HEK293 (cell line): ENCODE measurements at regions not wholly inside any gene's neighbourhood (a gene's known extent, or its start where the extent isn't known, plus 50 kb on each side); places are given as distances from the start of the nearest gene placed in this dataset.

ENCODE experiments used
- CTCF ChIA-PET: fragments of 350-600 bp; formaldehyde crosslinking; extraction: SDS; loops from one replicate; lab custom pipeline; 2021; ENCODE audit warnings: antibody characterized with exemption; lab: Yijun Ruan, JAX
- POLR2A ChIA-PET: fragments of 300-600 bp; formaldehyde crosslinking; extraction: SDS; loops from one replicate; lab custom pipeline; 2020; ENCODE audit warnings: antibody characterized with exemption, inconsistent platforms; lab: Yijun Ruan, JAX
- H3K27ac ChIP-seq: fragments of 200-500 bp; sonication (Bioruptor generic); 2 replicates; pipeline ENCODE4 v1.5.1; 2014; ENCODE audit warnings: low read depth, low read length, control low read depth, inconsistent platforms; ENCODE audit errors: extremely low read depth
- H3K36me3 ChIP-seq, 2 experiments: fragments of 200-500 bp in 1 of 2; sonication (Bioruptor generic) in 1 of 2; 1 replicate in 1 of 2; 2 replicates in 1 of 2; pipeline ENCODE4 v1.5.1; 2014 to 2017; ENCODE audit warnings: inconsistent platforms in 2 of 2, low read length in 2 of 2; ENCODE audit not compliant: control insufficient read depth in 2 of 2, insufficient read depth in 1 of 2
- H3K4me1 ChIP-seq: fragments of 200-500 bp; sonication (Bioruptor generic); 2 replicates; pipeline ENCODE4 v1.5.1; 2014; ENCODE audit warnings: mild to moderate bottlenecking, low read length, inconsistent platforms; ENCODE audit not compliant: control insufficient read depth, insufficient read depth
- H3K4me3 ChIP-seq: 2 replicates; pipeline ENCODE4 v1.5.1; 2011; ENCODE audit warnings: low read depth, mild to moderate bottlenecking, control low read depth, low read length, moderate library complexity
- H3K9me3 ChIP-seq: fragments of 200-500 bp; sonication (Bioruptor generic); 2 replicates; pipeline ENCODE4 v1.5.1; 2014; ENCODE audit warnings: low read depth, low read length, inconsistent platforms; ENCODE audit not compliant: control insufficient read depth, insufficient read depth
- GLI4 ChIP-seq: fragments of 450-650 bp; formaldehyde crosslinking; IDR thresholded peaks from 2 replicates; pipeline ENCODE4 v1.5.1; 2016; ENCODE audit warnings: missing biosample characterization, missing genetic modification characterization
- HOXC10 ChIP-seq: sonication (generic); formaldehyde crosslinking; IDR thresholded peaks from 2 replicates; pipeline ENCODE4 v1.8.1; 2023; ENCODE audit warnings: mild to moderate bottlenecking, missing genetic modification reagents
- MEIS1 ChIP-seq: sonication (generic); formaldehyde crosslinking; IDR thresholded peaks from 2 replicates; pipeline ENCODE4 v1.8.1; 2022; ENCODE audit warnings: missing genetic modification reagents, mild to moderate bottlenecking, borderline replicate concordance
- SETDB1 ChIP-seq: IDR thresholded peaks from one replicate; pipeline ENCODE4 v1.6.1; 2017; ENCODE audit warnings: mild to moderate bottlenecking, low read length, moderate library complexity, mixed read lengths; ENCODE audit not compliant: insufficient read length
- ZNF133 ChIP-seq: fragments of 450-650 bp; formaldehyde crosslinking; IDR thresholded peaks from 2 replicates; pipeline ENCODE4 v1.5.1; 2016; ENCODE audit warnings: missing biosample characterization, missing genetic modification characterization
- ZNF155 ChIP-seq: fragments of 450-650 bp; formaldehyde crosslinking; IDR thresholded peaks from 2 replicates; pipeline ENCODE4 v1.5.1; 2016; ENCODE audit warnings: missing biosample characterization, missing genetic modification characterization
- ZNF16 ChIP-seq: fragments of 450-650 bp; formaldehyde crosslinking; IDR thresholded peaks from 2 replicates; pipeline ENCODE4 v1.5.1; 2016; ENCODE audit warnings: low read depth, missing biosample characterization, missing genetic modification characterization
- ZNF239 ChIP-seq: fragments of 450-650 bp; formaldehyde crosslinking; IDR thresholded peaks from 2 replicates; pipeline ENCODE4 v1.5.1; 2016; ENCODE audit warnings: missing biosample characterization, missing genetic modification characterization
- ZNF302 ChIP-seq: fragments of 450-650 bp; formaldehyde crosslinking; IDR thresholded peaks from 2 replicates; pipeline ENCODE4 v1.5.1; 2016; ENCODE audit warnings: missing biosample characterization, missing genetic modification characterization, low read depth
- ZNF585B ChIP-seq: fragments of 450-650 bp; formaldehyde crosslinking; IDR thresholded peaks from 2 replicates; pipeline ENCODE4 v1.5.1; 2016; ENCODE audit warnings: missing biosample characterization, missing genetic modification characterization
- ZNF629 ChIP-seq: fragments of 450-650 bp; formaldehyde crosslinking; IDR thresholded peaks from 2 replicates; pipeline ENCODE4 v1.5.1; 2017; ENCODE audit warnings: missing biosample characterization, missing genetic modification characterization
- ZNF645 ChIP-seq: fragments of 450-650 bp; formaldehyde crosslinking; IDR thresholded peaks from 2 replicates; pipeline ENCODE4; 2016; ENCODE audit warnings: missing biosample characterization, missing genetic modification characterization
- ZNF654 ChIP-seq: fragments of 450-650 bp; formaldehyde crosslinking; IDR thresholded peaks from 2 replicates; pipeline ENCODE4 v1.5.1; 2016; ENCODE audit warnings: low read depth, missing biosample characterization, missing genetic modification characterization
- ZNF677 ChIP-seq: fragments of 450-650 bp; IDR thresholded peaks from 2 replicates; pipeline ENCODE4 v1.5.0; 2018; ENCODE audit warnings: missing biosample characterization, mild to moderate bottlenecking, missing genetic modification characterization, moderate library complexity
- ZNF785 ChIP-seq: fragments of 450-650 bp; formaldehyde crosslinking; IDR thresholded peaks from 2 replicates; pipeline ENCODE4 v1.5.1; 2016; ENCODE audit warnings: missing biosample characterization, missing genetic modification characterization
- TF ChIP-seq, protein P1 (sequence below): fragments of 450-650 bp; IDR thresholded peaks from 2 replicates; pipeline ENCODE4 v1.5.1; 2018; ENCODE audit warnings: missing biosample characterization, mild to moderate bottlenecking, missing genetic modification characterization
- TF ChIP-seq, protein P2 (sequence below): fragments of 450-650 bp; formaldehyde crosslinking; IDR thresholded peaks from 2 replicates; pipeline ENCODE4 v1.5.1; 2016; ENCODE audit warnings: missing biosample characterization, missing genetic modification characterization
- TF ChIP-seq, protein P3 (sequence below): fragments of 450-650 bp; formaldehyde crosslinking; IDR thresholded peaks from 2 replicates; pipeline ENCODE4 v1.5.1; 2016; ENCODE audit warnings: missing biosample characterization, missing genetic modification characterization
- TF ChIP-seq, protein P4 (sequence below): fragments of 450-650 bp; formaldehyde crosslinking; IDR thresholded peaks from 2 replicates; pipeline ENCODE4 v1.5.1; 2016; ENCODE audit warnings: missing biosample characterization, missing genetic modification characterization

DNA sequence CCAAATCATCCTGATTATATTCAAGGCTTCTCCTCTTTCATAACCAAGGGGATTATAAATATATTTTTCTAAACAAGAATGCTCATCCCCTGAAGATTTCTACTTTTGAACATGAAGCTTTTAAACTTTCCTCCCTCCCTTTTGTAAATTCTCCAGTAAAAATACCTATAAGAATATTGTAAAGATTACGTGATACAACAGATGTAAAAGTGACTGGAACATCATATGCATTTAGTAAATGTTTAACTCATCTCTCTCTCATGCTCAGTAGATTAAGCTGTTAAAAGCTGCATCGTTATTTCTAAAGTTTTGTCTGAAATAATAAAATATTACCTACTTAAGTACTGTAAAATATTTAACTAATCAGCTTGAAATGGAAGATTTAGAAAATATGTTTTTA, 281.1 kb downstream of the SPRY2 start:
- ChIA-PET CTCF (interaction anchor here (0.7 kb wide), 1 partner anchor 958 kb away, joined by 3 read pairs; no protein-coding TSS in a partner anchor), POLR2A (no interaction called here)
- Histone ChIP-seq H3K4me3 (no peak overlapping the region), H3K4me1 (no peaks in the 10 kb centered on the region), H3K36me3 (no peaks in the 10 kb centered on the region), H3K27ac (no peak overlapping the region), H3K9me3 (no peaks in the 10 kb centered on the region)
- TF ChIP-seq ZNF654 (tag by site-specific recombination) (no peak), ZNF133 (peak; percentile 88), SETDB1 (peak; percentile 59)

- no peak for TF ChIP-seq HOXC10 (CRISPR knock-in tag)
- no peak for TF ChIP-seq ZNF155 (tag by site-specific recombination)
- ChIA-PET POLR2A (no interaction called here), CTCF (no interaction called here)
Measured at GRCh38 chr13:80058626-80059025, 282.3 kb downstream of the SPRY2 start.

DNA sequence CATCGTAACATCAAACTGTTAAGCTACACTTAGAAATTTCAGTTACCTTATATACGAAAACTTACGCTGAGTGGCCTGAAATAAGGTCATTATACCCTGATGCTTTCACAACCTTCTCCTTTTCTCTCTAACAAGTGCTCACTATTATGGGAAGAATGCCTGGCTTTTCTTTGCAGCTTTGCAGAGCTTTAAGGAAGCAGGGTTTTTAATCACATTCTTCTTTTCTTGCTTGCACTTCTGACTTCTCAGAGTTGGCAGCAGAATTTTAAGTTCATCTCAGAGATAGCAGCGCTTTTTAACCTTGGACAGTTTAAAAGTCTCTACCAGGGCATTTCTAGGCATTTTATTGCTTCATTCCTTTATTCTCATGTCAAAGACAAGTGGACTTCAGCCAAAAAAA, 285.1 kb downstream of the SPRY2 start:
- Histone ChIP-seq H3K27ac (no peak overlapping the region), H3K4me3 (no peak overlapping the region)
- POLR2A ChIA-PET: no interaction called here
- TF ChIP-seq ZNF677 (tag by site-specific recombination): no peak
- TF ChIP-seq, protein P1, sequence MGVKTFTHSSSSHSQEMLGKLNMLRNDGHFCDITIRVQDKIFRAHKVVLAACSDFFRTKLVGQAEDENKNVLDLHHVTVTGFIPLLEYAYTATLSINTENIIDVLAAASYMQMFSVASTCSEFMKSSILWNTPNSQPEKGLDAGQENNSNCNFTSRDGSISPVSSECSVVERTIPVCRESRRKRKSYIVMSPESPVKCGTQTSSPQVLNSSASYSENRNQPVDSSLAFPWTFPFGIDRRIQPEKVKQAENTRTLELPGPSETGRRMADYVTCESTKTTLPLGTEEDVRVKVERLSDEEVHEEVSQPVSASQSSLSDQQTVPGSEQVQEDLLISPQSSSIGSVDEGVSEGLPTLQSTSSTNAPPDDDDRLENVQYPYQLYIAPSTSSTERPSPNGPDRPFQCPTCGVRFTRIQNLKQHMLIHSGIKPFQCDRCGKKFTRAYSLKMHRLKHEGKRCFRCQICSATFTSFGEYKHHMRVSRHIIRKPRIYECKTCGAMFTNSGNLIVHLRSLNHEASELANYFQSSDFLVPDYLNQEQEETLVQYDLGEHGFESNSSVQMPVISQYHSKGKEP (tag by site-specific recombination): no peak
- TF ChIP-seq, protein P2, sequence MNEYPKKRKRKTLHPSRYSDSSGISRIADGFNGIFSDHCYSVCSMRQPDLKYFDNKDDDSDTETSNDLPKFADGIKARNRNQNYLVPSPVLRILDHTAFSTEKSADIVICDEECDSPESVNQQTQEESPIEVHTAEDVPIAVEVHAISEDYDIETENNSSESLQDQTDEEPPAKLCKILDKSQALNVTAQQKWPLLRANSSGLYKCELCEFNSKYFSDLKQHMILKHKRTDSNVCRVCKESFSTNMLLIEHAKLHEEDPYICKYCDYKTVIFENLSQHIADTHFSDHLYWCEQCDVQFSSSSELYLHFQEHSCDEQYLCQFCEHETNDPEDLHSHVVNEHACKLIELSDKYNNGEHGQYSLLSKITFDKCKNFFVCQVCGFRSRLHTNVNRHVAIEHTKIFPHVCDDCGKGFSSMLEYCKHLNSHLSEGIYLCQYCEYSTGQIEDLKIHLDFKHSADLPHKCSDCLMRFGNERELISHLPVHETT: no peak
- no peak for TF ChIP-seq ZNF785 (tag by site-specific recombination)
- no peak for TF ChIP-seq ZNF629
- no peak for TF ChIP-seq ZNF239 (tag by site-specific recombination)
- no peak for TF ChIP-seq GLI4 (tag by site-specific recombination)
- no peak for TF ChIP-seq ZNF585B (tag by site-specific recombination)
- TF ChIP-seq, protein P3, sequence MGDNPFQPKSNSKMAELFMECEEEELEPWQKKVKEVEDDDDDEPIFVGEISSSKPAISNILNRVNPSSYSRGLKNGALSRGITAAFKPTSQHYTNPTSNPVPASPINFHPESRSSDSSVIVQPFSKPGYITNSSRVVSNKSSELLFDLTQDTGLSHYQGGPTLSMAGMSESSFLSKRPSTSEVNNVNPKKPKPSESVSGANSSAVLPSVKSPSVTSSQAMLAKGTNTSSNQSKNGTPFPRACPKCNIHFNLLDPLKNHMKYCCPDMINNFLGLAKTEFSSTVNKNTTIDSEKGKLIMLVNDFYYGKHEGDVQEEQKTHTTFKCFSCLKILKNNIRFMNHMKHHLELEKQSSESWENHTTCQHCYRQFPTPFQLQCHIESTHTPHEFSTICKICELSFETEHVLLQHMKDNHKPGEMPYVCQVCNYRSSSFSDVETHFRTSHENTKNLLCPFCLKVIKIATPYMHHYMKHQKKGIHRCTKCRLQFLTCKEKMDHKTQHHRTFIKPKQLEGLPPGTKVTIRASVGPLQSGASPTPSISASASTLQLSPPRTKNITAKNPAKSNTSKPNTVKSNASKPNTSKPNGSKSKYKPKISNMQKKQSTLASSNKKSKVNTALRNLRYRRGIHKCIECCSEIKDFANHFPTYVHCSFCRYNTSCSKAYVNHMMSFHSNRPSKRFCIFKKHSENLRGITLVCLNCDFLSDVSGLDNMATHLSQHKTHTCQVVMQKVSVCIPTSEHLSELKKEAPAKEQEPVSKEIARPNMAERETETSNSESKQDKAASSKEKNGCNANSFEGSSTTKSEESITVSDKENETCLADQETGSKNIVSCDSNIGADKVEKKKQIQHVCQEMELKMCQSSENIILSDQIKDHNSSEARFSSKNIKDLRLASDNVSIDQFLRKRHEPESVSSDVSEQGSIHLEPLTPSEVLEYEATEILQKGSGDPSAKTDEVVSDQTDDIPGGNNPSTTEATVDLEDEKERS (tag by site-specific recombination): no peak
- TF ChIP-seq ZNF16 (tag by site-specific recombination): no peak
- TF ChIP-seq MEIS1 (CRISPR knock-in tag): no peak
- TF ChIP-seq ZNF645 (tag by site-specific recombination): no peak
- TF ChIP-seq ZNF302 (tag by site-specific recombination): no peak
- TF ChIP-seq, protein P4, sequence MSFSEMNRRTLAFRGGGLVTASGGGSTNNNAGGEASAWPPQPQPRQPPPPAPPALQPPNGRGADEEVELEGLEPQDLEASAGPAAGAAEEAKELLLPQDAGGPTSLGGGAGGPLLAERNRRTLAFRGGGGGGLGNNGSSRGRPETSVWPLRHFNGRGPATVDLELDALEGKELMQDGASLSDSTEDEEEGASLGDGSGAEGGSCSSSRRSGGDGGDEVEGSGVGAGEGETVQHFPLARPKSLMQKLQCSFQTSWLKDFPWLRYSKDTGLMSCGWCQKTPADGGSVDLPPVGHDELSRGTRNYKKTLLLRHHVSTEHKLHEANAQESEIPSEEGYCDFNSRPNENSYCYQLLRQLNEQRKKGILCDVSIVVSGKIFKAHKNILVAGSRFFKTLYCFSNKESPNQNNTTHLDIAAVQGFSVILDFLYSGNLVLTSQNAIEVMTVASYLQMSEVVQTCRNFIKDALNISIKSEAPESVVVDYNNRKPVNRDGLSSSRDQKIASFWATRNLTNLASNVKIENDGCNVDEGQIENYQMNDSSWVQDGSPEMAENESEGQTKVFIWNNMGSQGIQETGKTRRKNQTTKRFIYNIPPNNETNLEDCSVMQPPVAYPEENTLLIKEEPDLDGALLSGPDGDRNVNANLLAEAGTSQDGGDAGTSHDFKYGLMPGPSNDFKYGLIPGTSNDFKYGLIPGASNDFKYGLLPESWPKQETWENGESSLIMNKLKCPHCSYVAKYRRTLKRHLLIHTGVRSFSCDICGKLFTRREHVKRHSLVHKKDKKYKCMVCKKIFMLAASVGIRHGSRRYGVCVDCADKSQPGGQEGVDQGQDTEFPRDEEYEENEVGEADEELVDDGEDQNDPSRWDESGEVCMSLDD (tag by site-specific recombination): no peak
- TF ChIP-seq, all 188 proteins: peak for 0
- Histone ChIP-seq H3K9me3 (no peaks in the 10 kb centered on the region), H3K36me3 (no peaks in the 10 kb centered on the region), H3K4me1 (no peaks in the 10 kb centered on the region)
- CTCF ChIA-PET: interaction anchor here (0.5 kb wide), 1 partner anchor 155 kb away, joined by 3 read pairs; no protein-coding TSS in a partner anchor

More at GRCh38 chr13:80058626-80059025, 282.3 kb downstream of the SPRY2 start:
- no peaks in the 10 kb centered on the region for H3K4me1 ChIP-seq
- no peaks in the 10 kb centered on the region for H3K36me3 ChIP-seq
- H3K9me3 ChIP-seq: no peaks in the 10 kb centered on the region
- H3K4me3 ChIP-seq: no peak overlapping the region
- H3K27ac ChIP-seq: no peak overlapping the region
